Fibroblast of skin of left biceps (primary cell): ENCODE measurements at regions not wholly inside any gene's neighbourhood (a gene's known extent, or its start where the extent isn't known, plus 50 kb on each side); places are given as distances from the start of the nearest gene placed in this dataset.
"Not testable (repeated sequence)": the region's sequence is repeated elsewhere in the genome, so short reads cannot be mapped to it uniquely, and the experiment has no call there.

Source experiments
- DNase-seq, 2 experiments: peaks; one replicate each; pipeline ENCODE4 v3.0.0-alpha.2; 2013; ENCODE audit warnings: low read depth in 2 of 2

- DNase-seq, result no peak
These were observed 60.2 kb downstream of the TFPI2 start for GRCh38 chr7:93830141-93830925.

- DNase-seq, result no peak
These were observed 62.3 kb downstream of the TFPI2 start for GRCh38 chr7:93828260-93828659.

DNA sequence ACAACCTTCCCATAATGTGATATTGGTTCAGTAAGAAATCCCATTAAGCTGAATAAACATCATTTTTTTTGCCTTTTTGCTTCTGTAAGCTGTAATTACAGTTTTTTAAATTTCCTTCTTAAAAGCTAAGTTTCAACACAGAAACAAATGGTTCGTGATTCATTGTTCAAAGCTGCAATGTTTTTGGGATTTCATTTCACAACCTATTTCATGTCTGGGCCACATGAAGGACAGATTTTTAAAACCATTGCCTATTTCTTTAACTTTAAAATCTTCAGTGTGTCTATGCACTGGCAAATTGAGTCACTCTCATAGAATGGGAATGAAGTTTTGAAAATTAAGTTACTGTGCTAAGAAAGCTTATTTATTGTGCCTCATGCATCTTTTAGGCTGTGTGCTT, 66.9 kb downstream of the TFPI2 start:
- DNase-seq, result no peak

GRCh38 chr7:93821463-93821862, 69.1 kb downstream of the TFPI2 start:
- DNase-seq, result no peak

- no peak for DNase-seq
These were observed 70.9 kb downstream of the TFPI2 start for GRCh38 chr7:93819699-93820098.

DNA sequence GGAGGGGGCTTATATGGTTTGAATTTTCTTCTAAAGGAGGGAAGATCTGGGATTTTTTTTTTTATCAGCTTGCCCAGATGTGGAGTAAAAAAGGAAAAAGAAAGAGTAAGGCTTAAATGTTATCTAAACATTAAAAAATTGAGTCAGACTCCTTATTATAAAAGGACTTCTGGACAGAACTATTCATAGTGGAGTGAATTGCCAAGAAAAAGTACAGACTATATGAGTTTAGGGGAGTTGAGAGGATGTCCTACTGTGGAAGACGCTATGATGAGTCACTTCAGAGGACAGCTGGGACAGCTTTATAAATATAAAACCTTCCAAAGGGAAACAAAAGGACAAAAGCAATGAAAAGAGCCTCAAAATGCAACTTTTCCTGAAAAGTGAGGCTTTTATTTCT, 73.0 kb downstream of the TFPI2 start:
- no peak for DNase-seq

GRCh38 chr7:93817004-93817403, 73.5 kb downstream of the TFPI2 start:
- DNase-seq, result no peak

DNA sequence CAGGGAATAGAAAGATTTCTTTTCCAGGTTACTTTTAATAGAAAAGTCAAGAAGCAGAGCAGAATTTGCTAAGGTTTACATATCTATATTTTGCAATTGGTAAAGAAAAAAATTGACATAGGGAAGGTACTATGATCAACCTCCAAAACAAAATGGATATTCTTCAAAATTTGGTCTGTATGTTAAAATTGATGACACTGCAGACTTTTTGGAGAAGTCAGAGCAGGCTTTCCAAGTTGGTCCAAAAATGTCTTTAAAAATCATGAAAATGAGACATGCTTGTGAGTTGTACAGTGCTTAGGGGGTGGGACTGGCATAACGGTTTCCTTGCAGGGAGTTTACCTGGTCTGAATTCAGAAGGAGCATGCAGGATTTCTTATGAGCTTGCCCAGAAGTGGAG, 77.0 kb downstream of the TFPI2 start:
- DNase-seq, result no peak

GRCh38 chr7:93812061-93812460, 78.5 kb downstream of the TFPI2 start:
- DNase-seq, result no peak

DNA sequence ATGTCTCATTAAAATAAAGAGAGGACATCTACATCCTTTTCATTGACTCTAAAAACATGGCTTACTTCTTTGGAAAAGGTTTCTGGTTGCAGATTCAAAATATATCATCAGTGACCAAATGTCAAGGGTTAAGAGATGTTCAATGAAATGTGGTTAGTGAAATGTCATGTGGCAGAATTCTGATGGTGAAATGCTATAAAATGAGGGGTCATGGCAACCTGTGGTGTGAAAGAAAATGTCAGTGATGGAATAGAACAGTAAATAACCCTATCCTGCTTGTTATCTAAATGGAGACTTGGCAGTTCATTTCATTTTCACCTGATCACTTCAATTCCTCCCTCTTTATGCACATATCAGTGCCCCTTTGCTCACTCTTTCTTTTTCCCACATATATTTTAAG, 79.4 kb downstream of the TFPI2 start:
- DNase-seq, result no peak

GRCh38 chr7:93810561-93810960, 80.0 kb downstream of the TFPI2 start:
- DNase-seq, result no peak

- DNase-seq, result no peak
These were observed 85.8 kb downstream of the TFPI2 start for GRCh38 chr7:93804726-93805125.

- DNase-seq, result no peak
These were observed 90.7 kb downstream of the TFPI2 start for GRCh38 chr7:93799750-93800357.

DNA sequence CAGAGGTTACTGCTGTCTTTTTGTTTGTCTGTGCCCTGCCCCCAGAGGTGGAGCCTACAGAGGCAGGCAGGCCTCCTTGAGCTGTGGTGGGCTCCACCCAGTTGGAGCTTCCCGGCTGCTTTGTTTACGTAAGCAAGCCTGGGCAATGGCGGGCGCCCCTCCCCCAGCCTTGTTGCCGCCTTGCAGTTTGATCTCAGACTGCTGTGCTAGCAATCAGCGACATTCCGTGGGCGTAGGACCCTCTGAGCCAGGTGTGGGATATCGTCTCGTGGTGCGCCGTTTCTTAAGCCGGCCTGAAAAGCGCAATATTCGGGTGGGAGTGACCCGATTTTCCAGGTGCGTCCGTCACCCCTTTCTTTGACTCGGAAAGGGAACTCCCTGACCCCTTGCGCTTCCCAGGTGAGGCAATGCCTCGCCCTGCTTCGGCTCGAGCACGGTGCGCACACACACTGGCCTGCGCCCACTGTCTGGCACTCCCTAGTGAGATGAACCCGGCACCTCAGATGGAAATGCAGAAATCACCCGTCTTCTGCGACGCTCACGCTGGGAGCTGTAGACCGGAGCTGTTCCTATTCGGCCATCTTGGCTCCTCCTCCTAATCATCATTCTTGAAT, 97.4 kb downstream of the TFPI2 start:
- not testable (repeated sequence) for DNase-seq

GRCh38 chr7:93779115-93779514, 111.4 kb downstream of the TFPI2 start:
- no peak for DNase-seq

DNA sequence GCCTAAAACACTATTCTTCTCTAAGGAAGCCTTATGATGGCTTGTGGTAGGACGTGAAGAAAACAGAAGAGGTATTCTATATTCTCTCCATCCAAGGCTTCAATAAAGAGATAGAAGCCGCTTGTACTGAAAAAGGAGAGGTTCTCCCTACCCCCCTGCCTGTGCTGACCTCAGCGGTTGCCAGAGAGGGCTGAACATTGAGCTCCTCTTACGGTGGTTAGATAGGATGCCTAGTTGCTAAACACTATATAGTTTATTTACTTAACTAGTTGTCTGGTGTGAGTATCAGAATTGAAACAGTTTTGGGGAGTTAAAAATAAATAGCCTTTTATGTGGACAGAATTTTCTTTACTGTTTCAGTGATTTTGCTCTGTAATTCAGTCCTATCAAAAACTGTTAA, 112.2 kb downstream of the TFPI2 start:
- DNase-seq, result no peak

- DNase-seq, result no peak
These were observed 117.1 kb downstream of the TFPI2 start for GRCh38 chr7:93773446-93773845.

- DNase-seq, result no peak
These were observed 125.1 kb downstream of the TFPI2 start for GRCh38 chr7:93765475-93765874.

GRCh38 chr7:93758631-93759030, 131.9 kb downstream of the TFPI2 start:
- no peak for DNase-seq

DNA sequence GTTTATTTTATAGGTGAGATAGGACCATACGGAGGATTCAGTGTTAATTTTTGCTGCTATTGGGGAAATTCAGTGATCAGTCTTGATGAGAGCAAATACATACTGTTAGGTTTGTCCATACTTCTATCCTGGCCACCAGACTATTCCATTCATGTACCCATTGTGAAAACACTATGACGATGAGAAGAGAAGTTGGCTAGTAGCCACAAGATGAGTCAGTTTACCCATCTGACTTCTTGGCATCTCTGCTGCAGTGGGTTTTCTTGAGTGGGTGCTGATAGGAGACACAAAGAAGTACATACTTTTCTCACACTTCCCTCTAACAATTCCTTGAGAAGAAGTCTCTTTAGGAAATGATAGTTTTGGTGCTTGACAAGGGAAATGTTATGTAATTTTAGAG, 133.1 kb downstream of the TFPI2 start:
- no peak for DNase-seq

- DNase-seq, result no peak
These were observed 133.7 kb downstream of the TFPI2 start for GRCh38 chr7:93756890-93757289.

GRCh38 chr7:93751421-93751820, 139.1 kb downstream of the TFPI2 start:
- DNase-seq, result no peak

GRCh38 chr7:93750986-93751385, 139.6 kb downstream of the TFPI2 start:
- DNase-seq, result no peak
